Cardiac septum (tissue), 1 donor: ENCODE measurements at regions not wholly inside any gene's neighbourhood (a gene's known extent, or its start where the extent isn't known, plus 50 kb on each side); places are given as distances from the start of the nearest gene placed in this dataset.

Source experiments
- DNase-seq: peaks from one replicate; pipeline ENCODE4 v3.0.0-alpha.2; 2020; ENCODE audit warnings: low spot score
- intact Hi-C: fragments of 100-400 bp; cut with DNase I; formaldehyde crosslinking; loops from one replicate; pipeline ENCODE4 v1.14.0; 2022
- donor health status: DM: no; HTN: no; CAD: no.

- intact Hi-C loops: loop anchor here (5.0 to 10.0 kb wide), 3 partner anchors 35 to 297 kb away; no protein-coding TSS in a partner anchor
- no peak for DNase-seq
Measured at GRCh38 chr21:45592208-45592619, 50.0 kb upstream of the SLC19A1 start.

GRCh38 chr21:45592626-45593134, 50.4 kb upstream of the SLC19A1 start:
- intact Hi-C loops: loop anchor here (5.0 to 10.0 kb wide), 3 partner anchors 35 to 298 kb away; no protein-coding TSS in a partner anchor

GRCh38 chr21:45593162-45594022, 50.1 kb upstream of the PCBP3 start:
- intact Hi-C loops: loop anchor here (5.0 to 10.0 kb wide), 3 partner anchors 36 to 299 kb away; no protein-coding TSS in a partner anchor
- DNase-seq: no peak

More at GRCh38 chr21:45592626-45593134, 50.4 kb upstream of the SLC19A1 start:
- DNase-seq: no peak
